Renal cortical epithelial cell (primary cell): ENCODE measurements at regions not wholly inside any gene's neighbourhood (a gene's known extent, or its start where the extent isn't known, plus 50 kb on each side); places are given as distances from the start of the nearest gene placed in this dataset.

Experiments
- DNase-seq: peaks from one replicate; pipeline ENCODE4 v3.0.0-alpha.2; 2011; ENCODE audit warnings: low read depth

- no peak for DNase-seq
These were observed 373.9 kb upstream of the ANO3 start for GRCh38 chr11:25958045-25958444.

GRCh38 chr11:25961539-25961938 is 370.4 kb upstream of the ANO3 start:
- DNase-seq: peak; percentile 5

GRCh38 chr11:25970726-25971508 is 361.0 kb upstream of the ANO3 start:
- DNase-seq: peak; percentile 2

GRCh38 chr11:25980091-25980490 is 351.8 kb upstream of the ANO3 start:
- DNase-seq: no peak

GRCh38 chr11:25981998-25982397 is 349.9 kb upstream of the ANO3 start:
- DNase-seq: peak; percentile 67

- no peak for DNase-seq
These were observed 348.6 kb upstream of the ANO3 start for GRCh38 chr11:25983280-25983679.

GRCh38 chr11:25988178-25988577 is 343.8 kb upstream of the ANO3 start:
- DNase-seq: no peak

GRCh38 chr11:25990406-25990805 is 341.5 kb upstream of the ANO3 start:
- DNase-seq: no peak

- no peak for DNase-seq
These were observed 340.5 kb upstream of the ANO3 start for GRCh38 chr11:25991476-25991875.

- DNase-seq: no peak
These were observed 339.6 kb upstream of the ANO3 start for GRCh38 chr11:25992294-25992693.

GRCh38 chr11:25993016-25993415 is 338.9 kb upstream of the ANO3 start:
- DNase-seq: no peak

GRCh38 chr11:26011474-26011873 is 320.5 kb upstream of the ANO3 start:
- DNase-seq: no peak

- no peak for DNase-seq
These were observed 317.3 kb upstream of the ANO3 start for GRCh38 chr11:26014456-26015115.

- DNase-seq: no peak
These were observed 314.5 kb upstream of the ANO3 start for GRCh38 chr11:26017322-26017860.

- DNase-seq: no peak
These were observed 314.0 kb upstream of the ANO3 start for GRCh38 chr11:26017903-26018302.

- DNase-seq: no peak
These were observed 313.6 kb upstream of the ANO3 start for GRCh38 chr11:26018336-26018735.

- DNase-seq: no peak
These were observed 312.5 kb upstream of the ANO3 start for GRCh38 chr11:26019386-26019785.

GRCh38 chr11:26021017-26021416 is 310.9 kb upstream of the ANO3 start:
- peak; percentile 9 for DNase-seq

- DNase-seq: no peak
These were observed 308.9 kb upstream of the ANO3 start for GRCh38 chr11:26023057-26023456.

- DNase-seq: no peak
These were observed 306.3 kb upstream of the ANO3 start for GRCh38 chr11:26025676-26026075.

- no peak for DNase-seq
These were observed 305.9 kb upstream of the ANO3 start for GRCh38 chr11:26026078-26026477.

- DNase-seq: no peak
These were observed 304.0 kb upstream of the ANO3 start for GRCh38 chr11:26027887-26028286.

GRCh38 chr11:26028393-26028911 is 303.5 kb upstream of the ANO3 start:
- DNase-seq: peak; percentile 46
